ENCODE measurements at regions not wholly inside any gene's neighbourhood (a gene's known extent, or its start where the extent isn't known, plus 50 kb on each side); places are given as distances from the start of the nearest gene placed in this dataset.

- H3K36me3 Mint-ChIP-seq: no peaks in the 10 kb centered on the region
- no peak overlapping the region for H3K4me3 Mint-ChIP-seq
- POLR2A ChIA-PET: no interaction called here
- H3K36me3 ChIP-seq (ENCODE audit: control insufficient read depth in 2 of 3, insufficient read depth in 3 of 3, low read length in 3 of 3): no peaks in the 10 kb centered on the region
- H3K27me3 ChIP-seq (ENCODE audit: control insufficient read depth in 2 of 2, insufficient read depth in 2 of 2, low read length in 2 of 2): no peaks in the 10 kb centered on the region
- no peaks in the 10 kb centered on the region for H3K4me1 ChIP-seq (ENCODE audit: control insufficient read depth in 2 of 2, insufficient read depth in 2 of 2, low read length in 2 of 2)
- peaks cover under 1 to 38% (median 8%) of the 10 kb centered on the region in 11 donors for H3K9me3 Mint-ChIP-seq
- H3K27ac ChIP-seq (ENCODE audit: low read depth, low read length): no peak overlapping the region
- no peak overlapping the region for H3K4me3 ChIP-seq (ENCODE audit: low read length)
- H3K27me3 Mint-ChIP-seq: no peaks in the 10 kb centered on the region
- intact Hi-C loops (cut with micrococcal nuclease): no loop called here
- no peak overlapping the region for H3K27ac Mint-ChIP-seq
- CTCF ChIA-PET: no interaction called here
- no peak for ATAC-seq
- H3K9me3 ChIP-seq (ENCODE audit: control insufficient read depth in 2 of 3, low read length in 3 of 3): no peaks in the 10 kb centered on the region
- DNase-seq: no peak
- H3K4me1 Mint-ChIP-seq: peaks cover 0 to 5% (median 0%) of the 10 kb centered on the region in 7 donors
Measured at GRCh38 chr1:191698246-191698645, 460.0 kb upstream of the RGS18 start.

DNA sequence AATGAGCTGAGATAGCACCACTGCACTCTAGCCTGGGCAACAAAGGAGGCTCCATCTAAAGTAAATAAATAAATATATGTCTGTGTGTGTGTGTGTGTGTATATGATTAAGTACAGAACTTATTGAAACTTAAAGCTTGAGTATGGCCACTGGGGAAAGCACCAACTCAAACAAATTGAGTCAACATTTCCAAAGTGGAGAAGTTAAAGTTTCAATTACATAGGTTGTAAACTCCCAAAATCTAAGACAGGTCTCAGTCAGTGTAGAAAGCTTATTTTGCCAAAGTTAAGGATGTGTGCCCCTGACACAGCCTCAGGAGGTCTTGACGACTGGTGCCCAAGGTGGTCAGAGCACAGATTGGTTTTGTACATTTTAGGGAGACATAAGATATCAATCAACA lies 458.9 kb upstream of the RGS18 start:
- Histone ChIP-seq H3K27ac (ENCODE audit: low read depth, low read length) (no peak overlapping the region), H3K4me1 (ENCODE audit: control insufficient read depth in 2 of 2, insufficient read depth in 2 of 2, low read length in 2 of 2) (no peaks in the 10 kb centered on the region), H3K4me3 (ENCODE audit: low read length) (no peak overlapping the region), H3K27me3 (ENCODE audit: control insufficient read depth in 2 of 2, insufficient read depth in 2 of 2, low read length in 2 of 2) (no peaks in the 10 kb centered on the region), H3K9me3 (ENCODE audit: control insufficient read depth in 2 of 3, low read length in 3 of 3) (no peaks in the 10 kb centered on the region), H3K36me3 (ENCODE audit: control insufficient read depth in 2 of 3, insufficient read depth in 3 of 3, low read length in 3 of 3) (no peaks in the 10 kb centered on the region)
- POLR2A ChIA-PET: no interaction called here
- intact Hi-C loops (cut with micrococcal nuclease): no loop called here
- Mint-ChIP-seq H3K36me3 (no peaks in the 10 kb centered on the region), H3K27me3 (no peaks in the 10 kb centered on the region), H3K4me3 (no peak overlapping the region), H3K27ac (no peak overlapping the region), H3K4me1 (peaks cover 0 to 5% (median 0%) of the 10 kb centered on the region in 7 donors), H3K9me3 (peaks cover 0 to 27% (median 5%) of the 10 kb centered on the region in 11 donors)
- CTCF ChIA-PET: no interaction called here
- ATAC-seq (no peak), DNase-seq (no peak)

- DNase-seq: no peak
- Histone ChIP-seq H3K27ac (ENCODE audit: low read depth, low read length) (no peak overlapping the region), H3K4me3 (ENCODE audit: low read length) (no peak overlapping the region), H3K4me1 (ENCODE audit: control insufficient read depth in 2 of 2, insufficient read depth in 2 of 2, low read length in 2 of 2) (no peaks in the 10 kb centered on the region), H3K36me3 (ENCODE audit: control insufficient read depth in 2 of 3, insufficient read depth in 3 of 3, low read length in 3 of 3) (no peaks in the 10 kb centered on the region), H3K9me3 (ENCODE audit: control insufficient read depth in 2 of 3, low read length in 3 of 3) (no peaks in the 10 kb centered on the region), H3K27me3 (ENCODE audit: control insufficient read depth in 2 of 2, insufficient read depth in 2 of 2, low read length in 2 of 2) (no peaks in the 10 kb centered on the region)
- Mint-ChIP-seq H3K36me3 (no peaks in the 10 kb centered on the region), H3K4me1 (peaks cover 0 to 2% (median 0%) of the 10 kb centered on the region in 7 donors), H3K4me3 (no peak overlapping the region), H3K27me3 (no peaks in the 10 kb centered on the region), H3K27ac (no peak overlapping the region), H3K9me3 (peaks cover 0 to 23% (median 4%) of the 10 kb centered on the region in 11 donors)
- ATAC-seq: no peak
- POLR2A ChIA-PET: no interaction called here
- CTCF ChIA-PET: no interaction called here
- intact Hi-C loops (cut with micrococcal nuclease): no loop called here
Measured at GRCh38 chr1:191700922-191701321, 457.3 kb upstream of the RGS18 start.

- Mint-ChIP-seq H3K9me3 (peaks cover 0 to 14% (median 1%) of the 10 kb centered on the region in 11 donors), H3K4me3 (no peak overlapping the region), H3K27me3 (no peaks in the 10 kb centered on the region), H3K4me1 (no peaks in the 10 kb centered on the region), H3K27ac (no peak overlapping the region), H3K36me3 (no peaks in the 10 kb centered on the region)
- ChIA-PET CTCF (no interaction called here), POLR2A (no interaction called here)
- ATAC-seq: no peak
- no peak for DNase-seq
- no peaks in the 10 kb centered on the region for H3K4me1 ChIP-seq (ENCODE audit: control insufficient read depth in 2 of 2, insufficient read depth in 2 of 2, low read length in 2 of 2)
- no peak overlapping the region for H3K27ac ChIP-seq (ENCODE audit: low read depth, low read length)
- H3K9me3 ChIP-seq (ENCODE audit: control insufficient read depth in 2 of 3, low read length in 3 of 3): no peaks in the 10 kb centered on the region
- no peaks in the 10 kb centered on the region for H3K27me3 ChIP-seq (ENCODE audit: control insufficient read depth in 2 of 2, insufficient read depth in 2 of 2, low read length in 2 of 2)
- H3K36me3 ChIP-seq (ENCODE audit: control insufficient read depth in 2 of 3, insufficient read depth in 3 of 3, low read length in 3 of 3): no peaks in the 10 kb centered on the region
- intact Hi-C loops (cut with micrococcal nuclease): no loop called here
- no peak overlapping the region for H3K4me3 ChIP-seq (ENCODE audit: low read length)
Measured at GRCh38 chr1:191702124-191702523, 456.1 kb upstream of the RGS18 start.

DNA sequence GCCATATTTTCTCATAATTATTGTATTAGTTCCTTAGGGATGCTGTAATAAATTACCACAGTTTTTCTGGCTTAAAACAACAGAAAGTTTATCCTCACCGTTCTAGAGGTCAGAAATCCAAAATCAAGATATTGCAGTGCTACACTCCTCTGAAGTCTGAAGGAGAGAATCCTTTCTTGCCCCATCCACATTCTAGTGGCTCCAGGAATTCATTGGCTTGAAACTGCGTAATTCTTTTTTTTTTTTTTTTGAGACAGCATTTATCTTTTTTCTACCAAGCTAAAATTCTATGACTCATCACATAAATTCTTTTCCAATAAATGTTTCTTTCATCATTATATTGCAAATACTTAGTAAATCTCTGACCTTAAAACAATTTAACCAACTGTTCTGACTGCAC lies 451.0 kb upstream of the RGS18 start:
- no peak overlapping the region for H3K4me3 ChIP-seq (ENCODE audit: low read length)
- no peaks in the 10 kb centered on the region for H3K36me3 ChIP-seq (ENCODE audit: control insufficient read depth in 2 of 3, insufficient read depth in 3 of 3, low read length in 3 of 3)
- DNase-seq: no peak
- no peak overlapping the region for H3K4me3 Mint-ChIP-seq
- no peak overlapping the region for H3K27ac ChIP-seq (ENCODE audit: low read depth, low read length)
- H3K9me3 ChIP-seq (ENCODE audit: control insufficient read depth in 2 of 3, low read length in 3 of 3): no peaks in the 10 kb centered on the region
- no peaks in the 10 kb centered on the region for H3K36me3 Mint-ChIP-seq
- ChIA-PET CTCF (no interaction called here), POLR2A (no interaction called here)
- no peak overlapping the region for H3K27ac Mint-ChIP-seq
- H3K27me3 Mint-ChIP-seq: no peaks in the 10 kb centered on the region
- no peaks in the 10 kb centered on the region for H3K4me1 ChIP-seq (ENCODE audit: control insufficient read depth in 2 of 2, insufficient read depth in 2 of 2, low read length in 2 of 2)
- intact Hi-C loops (cut with micrococcal nuclease): no loop called here
- H3K4me1 Mint-ChIP-seq: peaks cover 0 to 1% (median 0%) of the 10 kb centered on the region in 7 donors
- peaks cover 0 to 10% (median 2%) of the 10 kb centered on the region in 11 donors for H3K9me3 Mint-ChIP-seq
- no peak for ATAC-seq
- H3K27me3 ChIP-seq (ENCODE audit: control insufficient read depth in 2 of 2, insufficient read depth in 2 of 2, low read length in 2 of 2): no peaks in the 10 kb centered on the region

DNA sequence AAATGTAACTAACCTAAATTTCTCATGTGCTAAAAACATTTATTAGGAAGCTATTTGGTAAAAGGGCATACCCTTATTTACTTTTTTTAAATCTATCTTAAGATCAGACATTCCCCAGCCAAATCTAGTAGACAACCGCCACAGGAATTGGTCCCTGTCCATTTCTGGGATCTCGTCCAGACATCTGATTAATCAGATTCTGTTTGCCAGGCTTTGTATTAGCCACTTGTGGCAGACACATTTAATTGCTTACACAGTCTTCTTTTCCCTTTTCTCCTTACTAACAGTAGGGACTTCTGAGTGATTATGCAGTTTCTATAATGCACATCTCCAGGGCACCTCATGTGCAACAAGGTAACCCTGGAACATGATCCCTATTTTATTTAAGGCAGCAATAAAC lies 449.0 kb upstream of the RGS18 start:
- POLR2A ChIA-PET: no interaction called here
- Mint-ChIP-seq H3K4me1 (peaks cover 0 to 1% (median 0%) of the 10 kb centered on the region in 7 donors), H3K27ac (no peak overlapping the region), H3K9me3 (peaks cover 0 to 16% (median 2%) of the 10 kb centered on the region in 11 donors), H3K36me3 (no peaks in the 10 kb centered on the region), H3K4me3 (no peak overlapping the region), H3K27me3 (no peaks in the 10 kb centered on the region)
- CTCF ChIA-PET: no interaction called here
- no peak overlapping the region for H3K27ac ChIP-seq (ENCODE audit: low read depth, low read length)
- no peaks in the 10 kb centered on the region for H3K36me3 ChIP-seq (ENCODE audit: control insufficient read depth in 2 of 3, insufficient read depth in 3 of 3, low read length in 3 of 3)
- no peaks in the 10 kb centered on the region for H3K9me3 ChIP-seq (ENCODE audit: control insufficient read depth in 2 of 3, low read length in 3 of 3)
- DNase-seq (no peak), ATAC-seq (no peak)
- no peak overlapping the region for H3K4me3 ChIP-seq (ENCODE audit: low read length)
- intact Hi-C loops (cut with micrococcal nuclease): no loop called here
- H3K4me1 ChIP-seq (ENCODE audit: control insufficient read depth in 2 of 2, insufficient read depth in 2 of 2, low read length in 2 of 2): no peaks in the 10 kb centered on the region
- H3K27me3 ChIP-seq (ENCODE audit: control insufficient read depth in 2 of 2, insufficient read depth in 2 of 2, low read length in 2 of 2): no peaks in the 10 kb centered on the region

GRCh38 chr1:191711961-191712360 lies 446.3 kb upstream of the RGS18 start:
- H3K9me3 ChIP-seq (ENCODE audit: control insufficient read depth in 2 of 3, low read length in 3 of 3): no peaks in the 10 kb centered on the region
- no peak overlapping the region for H3K27ac ChIP-seq (ENCODE audit: low read depth, low read length)
- H3K27me3 ChIP-seq (ENCODE audit: control insufficient read depth in 2 of 2, insufficient read depth in 2 of 2, low read length in 2 of 2): no peaks in the 10 kb centered on the region
- DNase-seq (no peak), ATAC-seq (no peak)
- Mint-ChIP-seq H3K27ac (no peak overlapping the region), H3K4me1 (peaks cover 0 to 1% (median 0%) of the 10 kb centered on the region in 7 donors), H3K27me3 (no peaks in the 10 kb centered on the region), H3K4me3 (no peak overlapping the region), H3K9me3 (peaks cover 0 to 26% (median 4%) of the 10 kb centered on the region in 11 donors), H3K36me3 (no peaks in the 10 kb centered on the region)
- H3K36me3 ChIP-seq (ENCODE audit: control insufficient read depth in 2 of 3, insufficient read depth in 3 of 3, low read length in 3 of 3): no peaks in the 10 kb centered on the region
- intact Hi-C loops (cut with micrococcal nuclease): no loop called here
- POLR2A ChIA-PET: no interaction called here
- CTCF ChIA-PET: no interaction called here
- H3K4me3 ChIP-seq (ENCODE audit: low read length): no peak overlapping the region
- no peaks in the 10 kb centered on the region for H3K4me1 ChIP-seq (ENCODE audit: control insufficient read depth in 2 of 2, insufficient read depth in 2 of 2, low read length in 2 of 2)

Data from naive thymus-derived CD4-positive, alpha-beta T cell (primary cell).